ENCODE measurements at regions not wholly inside any gene's neighbourhood (a gene's known extent, or its start where the extent isn't known, plus 50 kb on each side); places are given as distances from the start of the nearest gene placed in this dataset.

- no peaks in the 10 kb centered on the region for H3K9me3 ChIP-seq (ENCODE audit: low read depth)
- peaks cover 23% of the 10 kb centered on the region for H3K4me1 Mint-ChIP-seq
- peaks cover 6% of the 10 kb centered on the region for H3F3A ChIP-seq (ENCODE audit: low read depth)
- no peak overlapping the region for H3K9ac ChIP-seq
- H3K36me3 Mint-ChIP-seq: no peaks in the 10 kb centered on the region
- no peak overlapping the region for H3K27ac Mint-ChIP-seq
- no peak overlapping the region for H3K4me3 ChIP-seq
- no peaks in the 10 kb centered on the region for H4K20me1 ChIP-seq (ENCODE audit: low read depth)
- no peak overlapping the region for H3K27ac ChIP-seq
- no peaks in the 10 kb centered on the region for H3K27me3 ChIP-seq
- H3K9me3 Mint-ChIP-seq: no peaks in the 10 kb centered on the region
- H3K4me1 ChIP-seq: peaks cover 17% of the 10 kb centered on the region
- H3K27me3 Mint-ChIP-seq (ENCODE audit: insufficient read depth, low read depth): peaks cover 9% of the 10 kb centered on the region
- DNase-seq (ENCODE audit: low spot score): peak; percentile 41
- H3K4me3 Mint-ChIP-seq: no peak overlapping the region
- H2AFZ ChIP-seq (replicated peaks): no peak overlapping the region
- H3K4me2 ChIP-seq: no peak overlapping the region
- no peaks in the 10 kb centered on the region for H3K36me3 ChIP-seq
- TF ChIP-seq EZH2 (IDR thresholded peaks at IDR 0.05) (no peak), CTCF (IDR thresholded peaks at IDR 0.05) (no peak), EZH2phosphoT487 (IDR thresholded peaks at IDR 0.05) (no peak)
- H3K79me2 ChIP-seq (ENCODE audit: low read depth): no peaks in the 10 kb centered on the region
These were observed 61.8 kb downstream of the PHLDA1 start for GRCh38 chr12:75969768-75970167.

GRCh38 chr12:75965661-75966060, 65.9 kb downstream of the PHLDA1 start:
- H3K27ac ChIP-seq: no peak overlapping the region

GRCh38 chr12:75964150-75964549, 67.4 kb downstream of the PHLDA1 start:
- Histone ChIP-seq H3K79me2 (ENCODE audit: low read depth) (no peaks in the 10 kb centered on the region), H3K4me2 (no peak overlapping the region), H2AFZ (replicated peaks) (no peak overlapping the region), H3K36me3 (no peaks in the 10 kb centered on the region), H3K27ac (no peak overlapping the region), H3F3A (ENCODE audit: low read depth) (peaks cover 3% of the 10 kb centered on the region), H3K4me3 (no peak overlapping the region), H4K20me1 (ENCODE audit: low read depth) (no peaks in the 10 kb centered on the region), H3K27me3 (no peaks in the 10 kb centered on the region), H3K9ac (no peak overlapping the region), H3K9me3 (ENCODE audit: low read depth) (no peaks in the 10 kb centered on the region), H3K4me1 (peaks cover 14% of the 10 kb centered on the region)
- no peak for DNase-seq (ENCODE audit: low spot score)
- Mint-ChIP-seq H3K36me3 (no peaks in the 10 kb centered on the region), H3K9me3 (no peaks in the 10 kb centered on the region), H3K4me1 (peaks cover 19% of the 10 kb centered on the region), H3K27me3 (ENCODE audit: insufficient read depth, low read depth) (peaks cover 3% of the 10 kb centered on the region), H3K4me3 (no peak overlapping the region), H3K27ac (no peak overlapping the region)
- TF ChIP-seq CTCF (IDR thresholded peaks at IDR 0.05) (no peak), EZH2phosphoT487 (IDR thresholded peaks at IDR 0.05) (no peak), EZH2 (IDR thresholded peaks at IDR 0.05) (no peak)

More at GRCh38 chr12:75965661-75966060, 65.9 kb downstream of the PHLDA1 start:
- H3K4me3 Mint-ChIP-seq: no peak overlapping the region
- Histone ChIP-seq H3K4me3 (no peak overlapping the region), H3K9me3 (ENCODE audit: low read depth) (no peaks in the 10 kb centered on the region), H3K79me2 (ENCODE audit: low read depth) (no peaks in the 10 kb centered on the region), H3K36me3 (no peaks in the 10 kb centered on the region), H3K4me1 (peaks cover 9% of the 10 kb centered on the region), H3K9ac (no peak overlapping the region), H3F3A (ENCODE audit: low read depth) (no peaks in the 10 kb centered on the region), H3K4me2 (no peak overlapping the region), H4K20me1 (ENCODE audit: low read depth) (no peaks in the 10 kb centered on the region), H3K27me3 (no peaks in the 10 kb centered on the region), H2AFZ (replicated peaks) (no peak overlapping the region)
- no peaks in the 10 kb centered on the region for H3K36me3 Mint-ChIP-seq
- TF ChIP-seq EZH2phosphoT487 (IDR thresholded peaks at IDR 0.05) (no peak), CTCF (IDR thresholded peaks at IDR 0.05) (no peak), EZH2 (IDR thresholded peaks at IDR 0.05) (no peak)
- DNase-seq (ENCODE audit: low spot score): no peak
- H3K27me3 Mint-ChIP-seq (ENCODE audit: insufficient read depth, low read depth): peaks cover 7% of the 10 kb centered on the region
- H3K27ac Mint-ChIP-seq: no peak overlapping the region
- peaks cover 15% of the 10 kb centered on the region for H3K4me1 Mint-ChIP-seq
- H3K9me3 Mint-ChIP-seq: no peaks in the 10 kb centered on the region
